HepG2 (cell line): ENCODE measurements at regions not wholly inside any gene's neighbourhood (a gene's known extent, or its start where the extent isn't known, plus 50 kb on each side); places are given as distances from the start of the nearest gene placed in this dataset.

Experiments used
- JUN ChIP-seq: sonication (generic); formaldehyde crosslinking; IDR thresholded peaks from 2 replicates; pipeline ENCODE4 v1.4.0; 2020; ENCODE audit warnings: mild to moderate bottlenecking, missing genetic modification reagents
- JUNB ChIP-seq: sonication (generic); formaldehyde crosslinking; IDR thresholded peaks from 2 replicates; pipeline ENCODE4 v1.8.0; 2022; ENCODE audit warnings: missing genetic modification reagents, mild to moderate bottlenecking, borderline replicate concordance
- MAX ChIP-seq: IDR thresholded peaks from 2 replicates; pipeline ENCODE4 v1.6.1; 2012; ENCODE audit warnings: inconsistent platforms
- NR2C2 ChIP-seq: sonication (generic); formaldehyde crosslinking; IDR thresholded peaks from 2 replicates; pipeline ENCODE4 v1.4.0; 2020; ENCODE audit warnings: missing genetic modification reagents, mild to moderate bottlenecking, moderate library complexity, borderline replicate concordance
- POLR2AphosphoS5 ChIP-seq: IDR thresholded peaks from 2 replicates; pipeline ENCODE4 v1.6.1; 2012; ENCODE audit warnings: low read depth, low read length
- TCF12 ChIP-seq, 2 experiments: fragments of 450-650 bp in 1 of 2; sonication (generic) in 1 of 2; formaldehyde crosslinking in 1 of 2; IDR thresholded peaks; 2 replicates each; pipeline versions ENCODE4 v1.6.1 to v1.8.0; 2017 to 2022; ENCODE audit warnings: antibody characterized with exemption in 1 of 2, mild to moderate bottlenecking in 1 of 2, missing genetic modification reagents in 1 of 2, moderate library complexity in 1 of 2
- ZNF569 ChIP-seq: sonication (generic); formaldehyde crosslinking; IDR thresholded peaks from 2 replicates; pipeline ENCODE4 v1.5.0; 2020; ENCODE audit warnings: mild to moderate bottlenecking, missing genetic modification reagents, moderate library complexity, borderline replicate concordance

GRCh38 chr4:111492496-111492895, 652.8 kb upstream of the FAM241A start:
- TF ChIP-seq POLR2AphosphoS5: no peak
- no peak for TF ChIP-seq NR2C2 (CRISPR knock-in tag)
- TF ChIP-seq TCF12 (IDR thresholded peaks at IDR 0.05): no peak
- TF ChIP-seq TCF12 (CRISPR knock-in tag; IDR thresholded peaks at IDR 0.05): no peak
- no peak for TF ChIP-seq MAX
- no peak for TF ChIP-seq JUN (CRISPR knock-in tag)
- TF ChIP-seq ZNF569 (CRISPR knock-in tag): no peak
- no peak for TF ChIP-seq JUNB (CRISPR knock-in tag)
